ENCODE measurements at regions not wholly inside any gene's neighbourhood (a gene's known extent, or its start where the extent isn't known, plus 50 kb on each side); places are given as distances from the start of the nearest gene placed in this dataset.

DNA sequence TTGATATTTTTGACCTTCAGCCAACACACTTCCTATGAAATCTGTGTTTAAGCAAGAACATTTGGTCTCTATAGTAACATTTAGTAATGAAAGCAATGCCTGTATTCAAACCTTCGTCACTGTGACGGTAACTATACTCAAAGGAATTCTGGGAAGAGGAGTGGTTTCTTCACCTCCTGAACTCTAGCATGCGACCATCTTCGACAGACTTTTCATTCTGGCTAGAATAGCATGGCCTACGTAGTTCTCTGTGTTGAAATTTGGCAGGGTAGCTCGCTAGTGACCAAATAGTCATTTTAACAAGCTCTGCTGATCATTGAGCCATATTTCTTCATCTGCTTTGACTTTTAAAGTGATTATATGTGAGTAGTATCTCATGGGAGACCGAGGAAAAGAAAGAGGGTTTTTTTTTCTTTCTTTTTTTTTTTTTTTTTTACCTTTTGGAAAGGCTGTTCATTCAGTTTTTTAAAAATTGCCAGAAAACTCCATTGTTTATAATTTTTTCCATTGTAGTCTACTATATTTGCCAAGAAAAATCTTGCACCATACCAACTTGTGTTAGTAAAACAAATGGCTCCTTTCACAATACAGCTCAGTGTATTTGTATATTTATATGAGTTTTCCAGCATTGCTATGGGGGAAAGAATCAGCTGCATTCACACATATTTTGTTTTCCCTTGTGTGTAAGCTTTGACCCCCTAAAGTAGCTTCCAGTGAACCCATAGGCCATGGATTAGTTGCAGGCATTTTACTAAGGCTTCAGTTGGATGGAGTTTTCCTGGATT, 166.8 kb downstream of the NNT start (continued):
- TF ChIP-seq REST (IDR thresholded peaks at IDR 0.05; ENCODE audit: low read depth, low read length) (no peak), RXRA (IDR thresholded peaks at IDR 0.05; ENCODE audit: borderline replicate concordance, low read depth) (no peak), SMC3 (IDR thresholded peaks at IDR 0.05; ENCODE audit: low read depth, low read length) (no peak), ELF1 (IDR thresholded peaks at IDR 0.05) (no peak), USF1 (IDR thresholded peaks at IDR 0.05; ENCODE audit: borderline replicate concordance, low read depth) (no peak), GATA2 (CRISPR knock-in tag; IDR thresholded peaks at IDR 0.05) (no peak), EZH2phosphoT487 (IDR thresholded peaks at IDR 0.05; ENCODE audit: borderline replicate concordance, low read depth) (no peak), TAF1 (IDR thresholded peaks at IDR 0.05; ENCODE audit: borderline replicate concordance, low read depth, low read length) (no peak), RFX5 (IDR thresholded peaks at IDR 0.05; ENCODE audit: low read length) (no peak)
- TF ChIP-seq, protein P1, sequence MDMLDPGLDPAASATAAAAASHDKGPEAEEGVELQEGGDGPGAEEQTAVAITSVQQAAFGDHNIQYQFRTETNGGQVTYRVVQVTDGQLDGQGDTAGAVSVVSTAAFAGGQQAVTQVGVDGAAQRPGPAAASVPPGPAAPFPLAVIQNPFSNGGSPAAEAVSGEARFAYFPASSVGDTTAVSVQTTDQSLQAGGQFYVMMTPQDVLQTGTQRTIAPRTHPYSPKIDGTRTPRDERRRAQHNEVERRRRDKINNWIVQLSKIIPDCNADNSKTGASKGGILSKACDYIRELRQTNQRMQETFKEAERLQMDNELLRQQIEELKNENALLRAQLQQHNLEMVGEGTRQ (IDR thresholded peaks at IDR 0.05; ENCODE audit: borderline replicate concordance, low read depth, low read length), result no peak

Small RNAs in the stretch of these regions (small RNA-seq; reads per million reads assigned to genes)
- 0 reads per million in 7 experiments for gene RNU6-381P

All from SK-N-SH (cell line).